Ovary (tissue), 3 donors: ENCODE measurements at regions not wholly inside any gene's neighbourhood (a gene's known extent, or its start where the extent isn't known, plus 50 kb on each side); places are given as distances from the start of the nearest gene placed in this dataset.

Experiments used
- POLR2A ChIP-seq: fragments of 450-650 bp; IDR thresholded peaks from one replicate; pipeline ENCODE4 v1.6.1; 2017; ENCODE audit warnings: antibody characterized with exemption, mild to moderate bottlenecking, moderate library complexity
- TF ChIP-seq, protein P1 (sequence below), 3 donors: fragments of 450-650 bp in 2 of 3; fragments of 200-600 bp in 1 of 3; IDR thresholded peaks; one replicate each; pipeline versions ENCODE4 v1.5.1 to v1.8.0; 2016 to 2022; ENCODE audit warnings: antibody characterized with exemption in 3 of 3, mild to moderate bottlenecking in 1 of 3
- donor health status: DM: no; HTN: no; CAD: no.

DNA sequence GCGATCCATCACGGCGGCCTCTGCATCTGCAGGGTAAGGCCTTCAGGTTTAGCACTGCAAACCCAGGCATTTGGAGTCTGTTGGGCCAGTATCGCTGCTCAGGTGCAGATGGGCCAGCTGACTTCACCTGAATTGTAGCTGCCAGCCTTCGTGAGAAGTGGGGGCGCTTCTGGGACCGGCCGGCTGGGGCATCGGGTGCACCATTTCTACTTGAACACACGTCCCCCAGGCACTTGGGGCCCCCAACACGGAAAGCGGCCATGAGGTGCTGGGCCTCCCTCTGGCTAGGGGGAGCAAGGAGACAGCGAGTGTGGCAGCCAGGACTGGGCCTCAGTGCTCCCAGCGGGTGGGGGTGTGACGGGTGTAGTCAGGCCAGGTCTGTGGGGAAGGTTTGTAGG is 767.6 kb downstream of the KCNJ18 start:
- TF ChIP-seq, protein P1, sequence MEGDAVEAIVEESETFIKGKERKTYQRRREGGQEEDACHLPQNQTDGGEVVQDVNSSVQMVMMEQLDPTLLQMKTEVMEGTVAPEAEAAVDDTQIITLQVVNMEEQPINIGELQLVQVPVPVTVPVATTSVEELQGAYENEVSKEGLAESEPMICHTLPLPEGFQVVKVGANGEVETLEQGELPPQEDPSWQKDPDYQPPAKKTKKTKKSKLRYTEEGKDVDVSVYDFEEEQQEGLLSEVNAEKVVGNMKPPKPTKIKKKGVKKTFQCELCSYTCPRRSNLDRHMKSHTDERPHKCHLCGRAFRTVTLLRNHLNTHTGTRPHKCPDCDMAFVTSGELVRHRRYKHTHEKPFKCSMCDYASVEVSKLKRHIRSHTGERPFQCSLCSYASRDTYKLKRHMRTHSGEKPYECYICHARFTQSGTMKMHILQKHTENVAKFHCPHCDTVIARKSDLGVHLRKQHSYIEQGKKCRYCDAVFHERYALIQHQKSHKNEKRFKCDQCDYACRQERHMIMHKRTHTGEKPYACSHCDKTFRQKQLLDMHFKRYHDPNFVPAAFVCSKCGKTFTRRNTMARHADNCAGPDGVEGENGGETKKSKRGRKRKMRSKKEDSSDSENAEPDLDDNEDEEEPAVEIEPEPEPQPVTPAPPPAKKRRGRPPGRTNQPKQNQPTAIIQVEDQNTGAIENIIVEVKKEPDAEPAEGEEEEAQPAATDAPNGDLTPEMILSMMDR (IDR thresholded peaks at IDR 0.05), result no peak
- no peak for TF ChIP-seq POLR2A
